ENCODE measurements at regions not wholly inside any gene's neighbourhood (a gene's known extent, or its start where the extent isn't known, plus 50 kb on each side); places are given as distances from the start of the nearest gene placed in this dataset.

DNA sequence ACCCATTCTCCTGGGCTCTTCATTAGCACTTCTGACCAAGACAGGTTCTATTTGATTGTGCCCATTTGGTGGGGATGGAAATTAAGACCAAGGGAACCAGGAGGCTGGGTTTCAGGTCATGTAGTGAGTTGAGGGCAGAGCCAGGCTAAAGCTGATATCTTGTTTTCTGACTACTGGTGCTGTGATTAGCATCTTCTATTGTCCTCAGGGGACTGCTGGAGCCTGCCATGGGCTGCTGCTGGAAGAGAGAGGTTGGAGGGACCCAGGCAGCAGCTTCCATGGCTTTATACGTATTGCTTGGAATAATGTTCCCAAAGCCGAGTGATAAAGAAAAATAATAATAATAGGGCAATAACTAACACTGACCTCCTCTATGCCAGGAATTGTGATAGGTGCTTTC lies 211.4 kb upstream of the ROPN1 start:
- TF ChIP-seq, protein P1, sequence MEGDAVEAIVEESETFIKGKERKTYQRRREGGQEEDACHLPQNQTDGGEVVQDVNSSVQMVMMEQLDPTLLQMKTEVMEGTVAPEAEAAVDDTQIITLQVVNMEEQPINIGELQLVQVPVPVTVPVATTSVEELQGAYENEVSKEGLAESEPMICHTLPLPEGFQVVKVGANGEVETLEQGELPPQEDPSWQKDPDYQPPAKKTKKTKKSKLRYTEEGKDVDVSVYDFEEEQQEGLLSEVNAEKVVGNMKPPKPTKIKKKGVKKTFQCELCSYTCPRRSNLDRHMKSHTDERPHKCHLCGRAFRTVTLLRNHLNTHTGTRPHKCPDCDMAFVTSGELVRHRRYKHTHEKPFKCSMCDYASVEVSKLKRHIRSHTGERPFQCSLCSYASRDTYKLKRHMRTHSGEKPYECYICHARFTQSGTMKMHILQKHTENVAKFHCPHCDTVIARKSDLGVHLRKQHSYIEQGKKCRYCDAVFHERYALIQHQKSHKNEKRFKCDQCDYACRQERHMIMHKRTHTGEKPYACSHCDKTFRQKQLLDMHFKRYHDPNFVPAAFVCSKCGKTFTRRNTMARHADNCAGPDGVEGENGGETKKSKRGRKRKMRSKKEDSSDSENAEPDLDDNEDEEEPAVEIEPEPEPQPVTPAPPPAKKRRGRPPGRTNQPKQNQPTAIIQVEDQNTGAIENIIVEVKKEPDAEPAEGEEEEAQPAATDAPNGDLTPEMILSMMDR (conservative IDR thresholded peaks at IDR 0.05; ENCODE audit: low read length): no peak
- no peak for TF ChIP-seq EZH2phosphoT487 (IDR thresholded peaks at IDR 0.05; ENCODE audit: borderline replicate concordance, low read depth, low read length)

Data from OCI-LY7 (cell line).